Mucosa of rectum (tissue), 2 donors: ENCODE measurements at regions not wholly inside any gene's neighbourhood (a gene's known extent, or its start where the extent isn't known, plus 50 kb on each side); places are given as distances from the start of the nearest gene placed in this dataset.

Experiments
- H3K27ac ChIP-seq, 2 donors: one replicate each; pipeline ENCODE4 v1.7.0; 2013; ENCODE audit warnings: inconsistent platforms in 2 of 2, low read depth in 2 of 2, low read length in 2 of 2
- H3K27me3 ChIP-seq, 2 donors: one replicate each; pipeline ENCODE4 v1.7.0; 2013; ENCODE audit warnings: low read length in 2 of 2; ENCODE audit not compliant: control insufficient read depth in 2 of 2, insufficient read depth in 2 of 2
- H3K36me3 ChIP-seq, 2 donors: one replicate each; pipeline ENCODE4 v1.7.0; 2013; ENCODE audit warnings: low read length in 2 of 2; ENCODE audit not compliant: control insufficient read depth in 2 of 2, insufficient read depth in 2 of 2
- H3K4me1 ChIP-seq, 2 donors: one replicate each; pipeline ENCODE4 v1.7.0; 2013; ENCODE audit warnings: low read length in 2 of 2, mild to moderate bottlenecking in 1 of 2; ENCODE audit not compliant: control insufficient read depth in 2 of 2, insufficient read depth in 2 of 2
- H3K4me3 ChIP-seq, 2 donors: one replicate each; pipeline ENCODE4 v1.7.0; 2013; ENCODE audit warnings: low read length in 2 of 2
- H3K9ac ChIP-seq, 2 donors: one replicate each; pipeline ENCODE4 v1.7.0; 2013; ENCODE audit warnings: low read length in 2 of 2, low read depth in 1 of 2, mild to moderate bottlenecking in 1 of 2
- H3K9me3 ChIP-seq, 2 donors: one replicate each; pipeline ENCODE4 v1.7.0; 2013; ENCODE audit warnings: low read length in 2 of 2; ENCODE audit not compliant: control insufficient read depth in 2 of 2
- donor health status: healthy.
- donor health status: Normal muscosa, but diverticular disease.

GRCh38 chr6:11831653-11832052, 53.0 kb upstream of the ADTRP start:
- Histone ChIP-seq H3K36me3 (no peaks in the 10 kb centered on the region), H3K4me3 (no peak overlapping the region), H3K27me3 (no peaks in the 10 kb centered on the region), H3K9ac (no peak overlapping the region), H3K4me1 (peaks cover 0 to 4% of the 10 kb centered on the region in 2 donors), H3K27ac (no peak overlapping the region), H3K9me3 (no peaks in the 10 kb centered on the region)

- Histone ChIP-seq H3K4me3 (no peak overlapping the region), H3K4me1 (peaks cover 0 to 4% of the 10 kb centered on the region in 2 donors), H3K27ac (no peak overlapping the region), H3K36me3 (no peaks in the 10 kb centered on the region), H3K9ac (no peak overlapping the region), H3K27me3 (no peaks in the 10 kb centered on the region), H3K9me3 (no peaks in the 10 kb centered on the region)
Measured at GRCh38 chr6:11830520-11830919, 51.9 kb upstream of the ADTRP start.

- Histone ChIP-seq H3K9ac (no peak overlapping the region), H3K36me3 (no peaks in the 10 kb centered on the region), H3K4me3 (no peak overlapping the region), H3K4me1 (peaks cover 0 to 4% of the 10 kb centered on the region in 2 donors), H3K27ac (no peak overlapping the region), H3K27me3 (no peaks in the 10 kb centered on the region), H3K9me3 (no peaks in the 10 kb centered on the region)
Measured at GRCh38 chr6:11830105-11830504, 51.5 kb upstream of the ADTRP start.

GRCh38 chr6:11828262-11828870, 49.8 kb upstream of the ADTRP start:
- Histone ChIP-seq H3K4me3 (no peak overlapping the region), H3K4me1 (peaks cover 0 to 4% of the 10 kb centered on the region in 2 donors)

More at GRCh38 chr6:11828262-11828870, 49.8 kb upstream of the ADTRP start:
- H3K9ac ChIP-seq: no peak overlapping the region
- no peaks in the 10 kb centered on the region for H3K36me3 ChIP-seq
- H3K27ac ChIP-seq: no peak overlapping the region
- H3K27me3 ChIP-seq: no peaks in the 10 kb centered on the region
- H3K9me3 ChIP-seq: no peaks in the 10 kb centered on the region
